ENCODE measurements at regions not wholly inside any gene's neighbourhood (a gene's known extent, or its start where the extent isn't known, plus 50 kb on each side); places are given as distances from the start of the nearest gene placed in this dataset.

DNA sequence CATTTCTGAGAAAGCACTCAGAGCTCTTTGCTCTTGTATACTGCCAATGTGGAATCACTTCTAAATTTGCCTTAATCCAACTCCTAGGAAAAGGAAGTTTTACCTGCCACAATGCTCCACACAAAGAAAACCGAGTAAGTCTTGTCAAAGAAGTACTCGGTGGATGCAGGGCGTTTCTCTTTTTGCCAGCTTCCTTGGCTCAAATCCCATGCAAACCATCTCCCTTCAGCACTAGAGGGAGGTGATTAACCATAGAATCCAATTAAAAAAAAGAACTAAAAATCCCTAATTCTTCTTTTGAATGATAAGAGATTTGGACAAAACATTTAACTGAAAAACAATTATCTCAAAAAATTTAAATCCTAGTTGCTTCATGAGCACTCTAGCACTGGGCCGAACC lies 129.0 kb downstream of the RPRM start:
- TF ChIP-seq, protein P1, sequence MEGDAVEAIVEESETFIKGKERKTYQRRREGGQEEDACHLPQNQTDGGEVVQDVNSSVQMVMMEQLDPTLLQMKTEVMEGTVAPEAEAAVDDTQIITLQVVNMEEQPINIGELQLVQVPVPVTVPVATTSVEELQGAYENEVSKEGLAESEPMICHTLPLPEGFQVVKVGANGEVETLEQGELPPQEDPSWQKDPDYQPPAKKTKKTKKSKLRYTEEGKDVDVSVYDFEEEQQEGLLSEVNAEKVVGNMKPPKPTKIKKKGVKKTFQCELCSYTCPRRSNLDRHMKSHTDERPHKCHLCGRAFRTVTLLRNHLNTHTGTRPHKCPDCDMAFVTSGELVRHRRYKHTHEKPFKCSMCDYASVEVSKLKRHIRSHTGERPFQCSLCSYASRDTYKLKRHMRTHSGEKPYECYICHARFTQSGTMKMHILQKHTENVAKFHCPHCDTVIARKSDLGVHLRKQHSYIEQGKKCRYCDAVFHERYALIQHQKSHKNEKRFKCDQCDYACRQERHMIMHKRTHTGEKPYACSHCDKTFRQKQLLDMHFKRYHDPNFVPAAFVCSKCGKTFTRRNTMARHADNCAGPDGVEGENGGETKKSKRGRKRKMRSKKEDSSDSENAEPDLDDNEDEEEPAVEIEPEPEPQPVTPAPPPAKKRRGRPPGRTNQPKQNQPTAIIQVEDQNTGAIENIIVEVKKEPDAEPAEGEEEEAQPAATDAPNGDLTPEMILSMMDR (IDR thresholded peaks at IDR 0.05; ENCODE audit: insufficient read depth, low read length, poor library complexity, severe bottlenecking): no peak
- no peak for TF ChIP-seq EZH2phosphoT487 (conservative IDR thresholded peaks at IDR 0.05; ENCODE audit: low read length)

Measured in SU-DHL-6 (cell line).